PC-9 (cell line): ENCODE measurements at regions not wholly inside any gene's neighbourhood (a gene's known extent, or its start where the extent isn't known, plus 50 kb on each side); places are given as distances from the start of the nearest gene placed in this dataset.

Experiments used
- BruUV-seq: library from RNA; stranded (reverse); fragments of 400-500 nt; replicated peaks from 2 replicates; lab custom pipeline; 2021; lab: Mats Ljungman, UMichigan
- CTCF ChIA-PET: fragments of 300-600 bp; sonication (Branson Sonifier 250); formaldehyde crosslinking; loops from one replicate; lab custom pipeline; 2022; ENCODE audit warnings: antibody characterized with exemption; lab: Charles Lee
- POLR2A ChIA-PET: fragments of 300-600 bp; sonication (Branson Sonifier 250); formaldehyde crosslinking; loops from one replicate; lab custom pipeline; 2022; ENCODE audit warnings: antibody characterized with exemption; ENCODE audit not compliant: unreplicated experiment; lab: Charles Lee
- DNase-seq, 2 experiments: peaks; one replicate each; pipeline versions ENCODE4 v3.0.0 to v3.0.0-alpha.2; 2015 to 2022; ENCODE audit warnings: mixed read lengths in 1 of 2
- H2AFZ ChIP-seq: fragments of 200-600 bp; sonication (generic); 2 replicates; pipeline ENCODE4 v1.8.1; 2017; ENCODE audit warnings: antibody characterized with exemption
- H3F3A ChIP-seq: fragments of 200-600 bp; sonication (generic); 2 replicates; pipeline ENCODE4 v1.8.1; 2017; ENCODE audit warnings: antibody characterized with exemption, mild to moderate bottlenecking, low read depth; ENCODE audit not compliant: insufficient read depth
- H3K27ac ChIP-seq: fragments of 200-600 bp; sonication (generic); 2 replicates; pipeline ENCODE4 v1.6.1; 2016; ENCODE audit warnings: mixed run types
- H3K27me3 ChIP-seq: fragments of 200-600 bp; sonication (generic); 2 replicates; pipeline ENCODE4 v1.6.1; 2016; ENCODE audit warnings: low read depth, mixed run types; ENCODE audit not compliant: insufficient read depth
- H3K36me3 ChIP-seq: fragments of 200-600 bp; sonication (generic); 2 replicates; pipeline ENCODE4 v1.6.1; 2016; ENCODE audit warnings: low read depth, mixed run types
- H3K4me1 ChIP-seq: fragments of 200-600 bp; sonication (generic); replicated peaks from 2 replicates; pipeline ENCODE4 v1.6.1; 2016; ENCODE audit warnings: mixed run types; ENCODE audit not compliant: insufficient read depth
- H3K4me2 ChIP-seq: fragments of 200-600 bp; sonication (generic); 2 replicates; pipeline ENCODE4 v1.6.1; 2017; ENCODE audit warnings: mixed run types
- H3K4me3 ChIP-seq: fragments of 200-600 bp; sonication (generic); 2 replicates; pipeline ENCODE4 v1.6.1; 2016; ENCODE audit warnings: mixed run types
- H3K79me2 ChIP-seq: fragments of 200-600 bp; sonication (generic); 2 replicates; pipeline ENCODE4 v1.6.1; 2017; ENCODE audit warnings: low read depth, mixed run types
- H3K9me2 ChIP-seq: fragments of 200-600 bp; sonication (generic); 2 replicates; pipeline ENCODE4 v1.8.1; 2017; ENCODE audit warnings: mild to moderate bottlenecking; ENCODE audit not compliant: insufficient read depth
- H3K9me3 ChIP-seq: fragments of 200-600 bp; sonication (generic); 2 replicates; pipeline ENCODE4 v1.8.1; 2016; ENCODE audit warnings: low read depth; ENCODE audit not compliant: insufficient read depth
- H4K20me1 ChIP-seq: fragments of 200-600 bp; sonication (generic); 2 replicates; pipeline ENCODE4 v1.8.1; 2017; ENCODE audit not compliant: insufficient read depth
- CTCF ChIP-seq: fragments of 200-600 bp; sonication (generic); conservative IDR thresholded peaks from 2 replicates; pipeline ENCODE4 v1.6.1; 2017; ENCODE audit warnings: mixed run types, antibody characterized with exemption, mild to moderate bottlenecking, moderate library complexity
- EZH2 ChIP-seq: fragments of 200-600 bp; sonication (generic); IDR thresholded peaks from 2 replicates; pipeline ENCODE4 v1.8.0; 2017; ENCODE audit warnings: antibody characterized with exemption, low read depth
- intact Hi-C: fragments of 100-400 bp; cut with micrococcal nuclease; formaldehyde crosslinking; loops from one replicate; pipeline ENCODE4 v1.10.0; 2022; ENCODE audit not compliant: unreplicated experiment

GRCh38 chr2:241982706-241983570, 113.4 kb downstream of the RTP5 start:
- no peak for TF ChIP-seq EZH2
- Histone ChIP-seq H3F3A (no peaks in the 10 kb centered on the region), H3K4me1 (no peaks in the 10 kb centered on the region), H4K20me1 (peaks cover 4% of the 10 kb centered on the region; the same call in 1 of the 2 replicates), H3K36me3 (no peaks in the 10 kb centered on the region), H2AFZ (no peak overlapping the region), H3K27ac (no peak overlapping the region), H3K9me3 (no peaks in the 10 kb centered on the region), H3K27me3 (peaks cover 80% of the 10 kb centered on the region), H3K4me2 (no peak overlapping the region), H3K4me3 (no peak overlapping the region), H3K9me2 (no peaks in the 10 kb centered on the region), H3K79me2 (no peaks in the 10 kb centered on the region)
- DNase-seq, result no peak
- CTCF ChIA-PET, result no interaction called here
- no TSS peak for BruUV-seq
- POLR2A ChIA-PET, result no interaction called here
- intact Hi-C loops, result no loop called here

GRCh38 chr2:241983571-241984270, 114.2 kb downstream of the RTP5 start:
- no peak overlapping the region for H3K4me3 ChIP-seq
- H3K36me3 ChIP-seq, result no peaks in the 10 kb centered on the region
- no peaks in the 10 kb centered on the region for H3K9me2 ChIP-seq
- H3K27me3 ChIP-seq, result peaks cover 79% of the 10 kb centered on the region
- no peak overlapping the region for H3K27ac ChIP-seq
- H4K20me1 ChIP-seq, result peaks cover 4% of the 10 kb centered on the region; the same call in 1 of the 2 replicates
- ChIA-PET POLR2A (no interaction called here), CTCF (no interaction called here)
- DNase-seq, result no peak
- no TSS peak for BruUV-seq
- no peak overlapping the region for H2AFZ ChIP-seq
- intact Hi-C loops, result no loop called here
- no peaks in the 10 kb centered on the region for H3K4me1 ChIP-seq
- no peak overlapping the region for H3K4me2 ChIP-seq
- no peaks in the 10 kb centered on the region for H3K9me3 ChIP-seq
- H3F3A ChIP-seq, result no peaks in the 10 kb centered on the region
- no peak for TF ChIP-seq CTCF
- TF ChIP-seq EZH2, result no peak
- no peaks in the 10 kb centered on the region for H3K79me2 ChIP-seq

- no peak for DNase-seq
- no peak overlapping the region for H3K27ac ChIP-seq
- H3K4me2 ChIP-seq, result no peak overlapping the region
- intact Hi-C loops, result no loop called here
- H3K9me3 ChIP-seq, result no peaks in the 10 kb centered on the region
- H3F3A ChIP-seq, result no peaks in the 10 kb centered on the region
- CTCF ChIA-PET, result no interaction called here
- no peaks in the 10 kb centered on the region for H3K9me2 ChIP-seq
- no peaks in the 10 kb centered on the region for H3K79me2 ChIP-seq
- TF ChIP-seq CTCF (no peak), EZH2 (no peak)
- H4K20me1 ChIP-seq, result peaks cover 4% of the 10 kb centered on the region; the same call in 1 of the 2 replicates
- H3K4me1 ChIP-seq, result no peaks in the 10 kb centered on the region
- no TSS peak for BruUV-seq
- no peaks in the 10 kb centered on the region for H3K36me3 ChIP-seq
- POLR2A ChIA-PET, result no interaction called here
- peaks cover 79% of the 10 kb centered on the region for H3K27me3 ChIP-seq
- H2AFZ ChIP-seq, result no peak overlapping the region
- H3K4me3 ChIP-seq, result no peak overlapping the region
Observed at GRCh38 chr2:241984271-241984655, 114.7 kb downstream of the RTP5 start.
